ENCODE measurements at regions not wholly inside any gene's neighbourhood (a gene's known extent, or its start where the extent isn't known, plus 50 kb on each side); places are given as distances from the start of the nearest gene placed in this dataset.

- H3K36me3 ChIP-seq (ENCODE audit: control insufficient read depth, insufficient read depth, low read length), result no peaks in the 10 kb centered on the region
- H3K4me1 ChIP-seq (ENCODE audit: control insufficient read depth, insufficient read depth, low read length), result no peaks in the 10 kb centered on the region
- ATAC-seq (no peak), DNase-seq (ENCODE audit: low read depth, low spot score) (no peak)
- TF ChIP-seq TCF7L2 (IDR thresholded peaks at IDR 0.05; ENCODE audit: low read depth, low read length) (no peak), SIN3A (IDR thresholded peaks at IDR 0.05; ENCODE audit: borderline replicate concordance, insufficient read depth, low read depth, low read length) (no peak), CTCF (IDR thresholded peaks at IDR 0.05) (no peak), POLR2AphosphoS5 (IDR thresholded peaks at IDR 0.05; ENCODE audit: low read depth, low read length) (no peak), REST (IDR thresholded peaks at IDR 0.05; ENCODE audit: insufficient read depth in 1 of 2, low read depth in 2 of 2, low read length in 1 of 2) (no peak)
- in situ Hi-C loops (cut with HindIII; ENCODE audit: low pct_unique_long_range_greater_than_20kb, low sequenced_read_pairs) (no loop called here), intact Hi-C loops (cut with micrococcal nuclease; ENCODE audit: unreplicated experiment) (no loop called here)
- H3K27me3 ChIP-seq (ENCODE audit: control insufficient read depth, insufficient read depth, low read length), result no peaks in the 10 kb centered on the region
- no TSS peak for BruUV-seq (replicated peaks)
- ChIA-PET POLR2A (no interaction called here), CTCF (no interaction called here)
- H3K27ac ChIP-seq (ENCODE audit: low read length), result no peak overlapping the region
- no peak overlapping the region for H3K4me3 ChIP-seq (ENCODE audit: low read depth in 2 of 2, low read length in 2 of 2)
- H3K9me3 ChIP-seq (ENCODE audit: control insufficient read depth, insufficient read depth, low read depth, low read length), result no peaks in the 10 kb centered on the region
Observed at GRCh38 chr18:67961701-67962440, 445.4 kb upstream of the DSEL start.

GRCh38 chr18:67957684-67958083, 441.2 kb upstream of the DSEL start:
- Histone ChIP-seq H3K27ac (ENCODE audit: low read length) (no peak overlapping the region), H3K36me3 (ENCODE audit: control insufficient read depth, insufficient read depth, low read length) (no peaks in the 10 kb centered on the region), H3K4me1 (ENCODE audit: control insufficient read depth, insufficient read depth, low read length) (no peaks in the 10 kb centered on the region), H3K27me3 (ENCODE audit: control insufficient read depth, insufficient read depth, low read length) (no peaks in the 10 kb centered on the region), H3K4me3 (ENCODE audit: low read depth in 2 of 2, low read length in 2 of 2) (no peak overlapping the region), H3K9me3 (ENCODE audit: control insufficient read depth, insufficient read depth, low read depth, low read length) (no peaks in the 10 kb centered on the region)
- intact Hi-C loops (cut with micrococcal nuclease; ENCODE audit: unreplicated experiment), result no loop called here
- ChIA-PET CTCF (no interaction called here), POLR2A (no interaction called here)
- BruUV-seq (replicated peaks), result no TSS peak
- ATAC-seq (no peak), DNase-seq (ENCODE audit: low read depth, low spot score) (no peak)
- TF ChIP-seq REST (IDR thresholded peaks at IDR 0.05; ENCODE audit: insufficient read depth in 1 of 2, low read depth in 2 of 2, low read length in 1 of 2), result no peak
- TF ChIP-seq POLR2AphosphoS5 (IDR thresholded peaks at IDR 0.05; ENCODE audit: low read depth, low read length), result no peak
- TF ChIP-seq TCF7L2 (IDR thresholded peaks at IDR 0.05; ENCODE audit: low read depth, low read length), result no peak
- TF ChIP-seq CTCF (IDR thresholded peaks at IDR 0.05), result no peak
- no peak for TF ChIP-seq SIN3A (IDR thresholded peaks at IDR 0.05; ENCODE audit: borderline replicate concordance, insufficient read depth, low read depth, low read length)
- in situ Hi-C loops (cut with HindIII; ENCODE audit: low pct_unique_long_range_greater_than_20kb, low sequenced_read_pairs), result no loop called here
